ENCODE measurements at regions not wholly inside any gene's neighbourhood (a gene's known extent, or its start where the extent isn't known, plus 50 kb on each side); places are given as distances from the start of the nearest gene placed in this dataset.
A peak's percentile ranks its signal among the peaks of the same experiment; 100 is the strongest.

DNA sequence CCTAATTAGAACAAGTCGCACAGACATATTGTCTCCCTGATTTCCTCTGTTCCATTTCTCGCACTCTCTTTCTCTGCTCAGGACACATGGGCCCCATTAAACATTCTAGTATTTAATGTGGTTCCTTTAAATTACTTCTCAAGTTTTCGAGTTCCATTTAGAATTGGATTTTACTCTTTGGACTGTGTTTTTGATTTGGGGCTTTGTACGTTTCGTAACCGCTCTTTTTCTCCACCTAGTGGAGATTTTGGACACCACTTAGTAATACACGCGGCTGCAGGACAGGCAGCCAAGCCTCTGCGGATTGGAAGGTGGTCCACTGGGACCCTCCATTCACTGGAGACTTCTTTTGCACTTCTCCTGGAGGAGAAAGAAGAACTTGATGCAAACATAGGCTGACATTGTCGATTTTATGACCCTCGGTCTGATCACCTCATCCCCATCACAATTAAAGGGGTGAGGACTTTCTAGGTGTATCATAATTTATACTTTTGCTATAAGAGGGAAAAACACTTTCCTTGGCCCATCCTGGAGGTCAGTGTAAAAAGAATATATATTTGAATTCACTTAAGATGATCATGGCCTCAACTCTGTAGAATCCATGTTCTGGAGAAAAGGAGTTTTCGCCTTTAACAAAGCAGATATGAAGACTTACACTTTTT lies 85.7 kb downstream of the NOG start:
- intact Hi-C loops (cut with DNase I) = loop anchor here (2.0 to 10.0 kb wide), 2 partner anchors 46 to 86 kb away; partner anchors contain the start of gene NOG
- peak overlapping the region in 3 of 4 donors; percentile 27 to 30 (median 28) for H3K4me3 ChIP-seq
- no peaks in the 10 kb centered on the region for H3K9me3 ChIP-seq
- WGBS, 2 donors = 11 to 12% methylated on average over 12 of the region's 12 CpGs
- no peak for DNase-seq
- no peak overlapping the region for H3K27ac ChIP-seq
- peak in 3 of 4 experiments; percentile 25 to 58 (median 54) for TF ChIP-seq CTCF (IDR thresholded peaks at IDR 0.05)
- TF ChIP-seq EP300 (IDR thresholded peaks at IDR 0.05) = no peak
- no peak for TF ChIP-seq POLR2A (IDR thresholded peaks at IDR 0.05)
- peaks cover 3 to 46% (median 19%) of the 10 kb centered on the region in 3 donors for H3K27me3 ChIP-seq
- H3K36me3 ChIP-seq = no peaks in the 10 kb centered on the region
- peaks cover 0 to 11% (median 10%) of the 10 kb centered on the region in 4 donors for H3K4me1 ChIP-seq

DNA sequence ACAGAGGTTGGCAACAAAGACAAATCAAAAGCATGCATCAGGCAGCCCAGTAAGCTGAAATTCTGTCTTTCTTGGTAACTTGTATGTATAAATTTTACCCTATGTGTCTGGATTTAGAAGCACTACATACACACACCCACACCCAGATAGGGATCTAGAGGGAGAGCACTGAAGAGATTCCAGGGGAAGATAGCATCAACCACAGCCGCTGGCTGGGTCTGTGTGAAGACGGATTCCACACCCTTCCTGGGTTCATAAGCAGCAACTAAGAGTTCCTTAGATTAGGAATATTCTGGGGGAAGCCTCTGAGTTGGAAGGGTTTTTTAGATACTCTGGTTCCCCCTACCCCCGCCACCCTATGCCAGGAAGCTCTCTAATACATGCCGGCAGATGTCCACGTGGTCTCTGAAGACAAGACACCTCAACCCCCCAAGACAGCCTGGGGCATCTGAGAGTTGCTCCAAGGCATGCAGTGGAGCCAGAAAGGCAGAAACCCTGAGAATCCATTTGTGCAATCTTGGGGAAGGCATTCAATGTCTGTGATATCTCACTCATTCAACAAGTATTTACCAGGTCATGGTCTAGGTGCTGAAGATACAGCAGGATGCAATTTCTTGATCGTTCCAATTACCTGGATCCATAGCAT lies 86.4 kb downstream of the NOG start:
- Histone ChIP-seq H3K27me3 (peaks cover 3 to 48% (median 19%) of the 10 kb centered on the region in 3 donors), H3K36me3 (no peaks in the 10 kb centered on the region), H3K4me1 (peaks cover 0 to 11% (median 10%) of the 10 kb centered on the region in 4 donors), H3K9me3 (no peaks in the 10 kb centered on the region), H3K27ac (no peak overlapping the region), H3K4me3 (no peak overlapping the region)
- TF ChIP-seq EP300 (IDR thresholded peaks at IDR 0.05) (no peak), CTCF (IDR thresholded peaks at IDR 0.05) (no peak), POLR2AphosphoS5 (IDR thresholded peaks at IDR 0.05) (no peak), POLR2A (IDR thresholded peaks at IDR 0.05) (no peak)
- DNase-seq = no peak
- 69% methylated on average over 6 of the region's 6 CpGs for WGBS, 2 donors
- intact Hi-C loops (cut with DNase I) = loop anchor here (2.0 to 10.0 kb wide), 2 partner anchors 45 to 87 kb away; partner anchors contain the start of gene NOG

DNA sequence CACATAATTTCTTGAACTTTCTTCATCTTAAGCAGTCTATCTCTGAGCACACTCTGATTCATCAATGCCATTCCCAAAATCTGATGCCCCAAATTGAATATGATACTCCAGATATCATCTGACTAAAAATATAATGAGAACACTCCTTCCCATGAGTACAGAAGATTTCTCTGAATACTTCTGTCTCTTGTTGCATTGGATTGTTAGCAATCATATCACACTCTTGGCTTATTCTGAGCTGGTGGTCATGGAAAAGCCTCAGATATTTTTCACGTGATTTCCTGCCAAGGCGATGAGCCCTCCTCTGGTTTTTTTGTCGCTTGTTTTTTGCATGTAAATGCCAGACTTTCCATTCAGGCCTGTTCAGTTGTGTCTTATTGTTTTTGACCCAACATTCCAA lies 87.2 kb downstream of the NOG start:
- Histone ChIP-seq H3K36me3 (no peaks in the 10 kb centered on the region), H3K27ac (no peak overlapping the region), H3K4me1 (peaks cover 0 to 11% (median 10%) of the 10 kb centered on the region in 4 donors), H3K27me3 (peaks cover 3 to 40% (median 19%) of the 10 kb centered on the region in 3 donors), H3K9me3 (no peaks in the 10 kb centered on the region), H3K4me3 (no peak overlapping the region)
- TF ChIP-seq POLR2AphosphoS5 (IDR thresholded peaks at IDR 0.05) (no peak), POLR2A (IDR thresholded peaks at IDR 0.05) (no peak), EP300 (IDR thresholded peaks at IDR 0.05) (no peak), CTCF (IDR thresholded peaks at IDR 0.05) (no peak)
- no peak for DNase-seq
- intact Hi-C loops (cut with DNase I) = no loop called here
- WGBS, 2 donors = 78 to 82% methylated on average over 3 of the region's 3 CpGs

DNA sequence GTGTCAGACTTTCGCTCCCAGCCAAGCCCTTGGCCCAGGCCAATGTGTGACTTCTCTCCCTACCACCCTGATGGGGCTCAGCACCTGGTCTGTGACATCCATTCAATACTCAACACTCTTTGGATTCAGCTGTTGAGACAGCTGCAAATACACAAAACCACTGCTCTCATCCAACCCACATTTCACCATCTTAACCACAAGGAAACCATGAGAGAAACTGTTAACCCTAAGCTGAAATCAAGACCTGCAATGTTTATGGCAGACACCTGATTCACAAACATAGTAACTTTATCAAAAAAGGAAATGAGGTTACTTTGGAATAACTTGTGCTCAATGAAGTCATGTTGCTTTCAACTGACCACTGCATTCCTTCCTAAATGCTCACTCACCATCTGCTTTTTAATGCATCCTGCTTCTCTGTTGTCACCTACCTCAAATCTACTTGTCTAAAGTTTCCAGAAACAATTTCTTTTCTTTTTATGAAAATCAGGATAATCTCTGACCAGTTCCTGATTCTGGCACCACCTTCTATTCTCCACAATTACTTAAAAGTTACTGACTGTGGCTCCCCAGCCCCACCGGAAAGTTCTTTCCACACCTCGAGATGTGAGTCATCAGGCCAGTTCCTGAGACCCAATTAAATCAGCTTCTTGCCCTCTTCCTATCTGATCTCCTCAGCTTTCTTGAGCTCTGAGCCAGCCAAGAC lies 88.2 kb downstream of the NOG start:
- H3K4me1 ChIP-seq = peaks cover 0 to 11% (median 10%) of the 10 kb centered on the region in 4 donors
- no peak overlapping the region for H3K27ac ChIP-seq
- WGBS, 2 donors = 46 to 63% methylated on average over 3 of the region's 3 CpGs
- no peak overlapping the region for H3K4me3 ChIP-seq
- no peaks in the 10 kb centered on the region for H3K9me3 ChIP-seq
- intact Hi-C loops (cut with DNase I) = no loop called here
- no peak for DNase-seq
- H3K27me3 ChIP-seq = peaks cover 3 to 39% (median 19%) of the 10 kb centered on the region in 3 donors
- TF ChIP-seq POLR2A (IDR thresholded peaks at IDR 0.05) (no peak), POLR2AphosphoS5 (IDR thresholded peaks at IDR 0.05) (no peak), CTCF (IDR thresholded peaks at IDR 0.05) (no peak), EP300 (IDR thresholded peaks at IDR 0.05) (no peak)
- H3K36me3 ChIP-seq = no peaks in the 10 kb centered on the region

Measured in sigmoid colon (tissue), 6 donors.